GM12864 (cell line): ENCODE measurements at regions not wholly inside any gene's neighbourhood (a gene's known extent, or its start where the extent isn't known, plus 50 kb on each side); places are given as distances from the start of the nearest gene placed in this dataset.

Experiments used
- DNase-seq: peaks from one replicate; pipeline ENCODE4 v3.0.0-alpha.2; 2011; ENCODE audit warnings: low read depth
- H3K4me3 ChIP-seq: 2 replicates; pipeline ENCODE4 v1.5.1; 2011; ENCODE audit warnings: mild to moderate bottlenecking, low read depth, low read length, control low read depth
- CTCF ChIP-seq: IDR thresholded peaks from 2 replicates; pipeline ENCODE4 v1.5.1; 2011; ENCODE audit warnings: low read depth, mild to moderate bottlenecking, moderate library complexity, low read length, control low read depth, inconsistent platforms; ENCODE audit errors: missing control alignments

- DNase-seq = no peak
- no peak overlapping the region for H3K4me3 ChIP-seq
- TF ChIP-seq CTCF = no peak
Measured at GRCh38 chr20:22768266-22769178, 184.2 kb upstream of the FOXA2 start.

- H3K4me3 ChIP-seq = no peak overlapping the region
- no peak for TF ChIP-seq CTCF
- DNase-seq = no peak
Measured at GRCh38 chr20:22770241-22770800, 185.9 kb upstream of the FOXA2 start.

- TF ChIP-seq CTCF = no peak
- no peak overlapping the region for H3K4me3 ChIP-seq
- no peak for DNase-seq
Measured at GRCh38 chr20:22771706-22772105, 187.3 kb upstream of the FOXA2 start.

GRCh38 chr20:22773344-22773743 lies 189.0 kb upstream of the FOXA2 start:
- DNase-seq = no peak
- no peak for TF ChIP-seq CTCF
- no peak overlapping the region for H3K4me3 ChIP-seq

- TF ChIP-seq CTCF = no peak
- no peak for DNase-seq
- H3K4me3 ChIP-seq = no peak overlapping the region
Measured at GRCh38 chr20:22775256-22775655, 190.9 kb upstream of the FOXA2 start.

- no peak for TF ChIP-seq CTCF
- H3K4me3 ChIP-seq = no peak overlapping the region
- no peak for DNase-seq
Measured at GRCh38 chr20:22775671-22776139, 191.3 kb upstream of the FOXA2 start.

GRCh38 chr20:22776369-22776768 lies 192.0 kb upstream of the FOXA2 start:
- no peak for TF ChIP-seq CTCF
- H3K4me3 ChIP-seq = no peak overlapping the region
- no peak for DNase-seq
